Spinal cord (tissue), 9 donors: ENCODE measurements at regions not wholly inside any gene's neighbourhood (a gene's known extent, or its start where the extent isn't known, plus 50 kb on each side); places are given as distances from the start of the nearest gene placed in this dataset.
"Not testable (repeated sequence)": the region's sequence is repeated elsewhere in the genome, so short reads cannot be mapped to it uniquely, and the experiment has no call there.

Experiments
- DNase-seq, 6 donors: peaks; one replicate each; pipeline versions ENCODE4 v3.0.0 to v3.0.0-alpha.2; 2013 to 2015; ENCODE audit warnings: low spot score in 6 of 6, low read depth in 4 of 6
- H3K27ac ChIP-seq: one replicate; pipeline ENCODE4 v1.5.1; 2013; ENCODE audit warnings: low read depth, low read length, control low read depth
- H3K27me3 ChIP-seq: one replicate; pipeline ENCODE4 v1.6.1; 2013; ENCODE audit warnings: low read length; ENCODE audit not compliant: control insufficient read depth, insufficient read depth
- H3K36me3 ChIP-seq: one replicate; pipeline ENCODE4 v1.6.1; 2013; ENCODE audit warnings: low read length; ENCODE audit not compliant: control insufficient read depth, insufficient read depth
- H3K4me1 ChIP-seq: one replicate; pipeline ENCODE4 v1.6.1; 2013; ENCODE audit warnings: low read length; ENCODE audit not compliant: control insufficient read depth, insufficient read depth
- H3K4me3 ChIP-seq: one replicate; pipeline ENCODE4 v1.5.1; 2013; ENCODE audit warnings: low read depth, low read length, control low read depth
- H3K9me3 ChIP-seq: one replicate; pipeline ENCODE4 v1.6.1; 2013; ENCODE audit warnings: low read length; ENCODE audit not compliant: control insufficient read depth, insufficient read depth
- WGBS: methylation state at CpG from one replicate; pipeline ENCODE4 v1.1.5; 2013; ENCODE audit warnings: missing lambda C conversion rate; ENCODE audit not compliant: insufficient coverage; 5-methylcytosine and 5-hydroxymethylcytosine counted together
- donor health status: healthy.

DNA sequence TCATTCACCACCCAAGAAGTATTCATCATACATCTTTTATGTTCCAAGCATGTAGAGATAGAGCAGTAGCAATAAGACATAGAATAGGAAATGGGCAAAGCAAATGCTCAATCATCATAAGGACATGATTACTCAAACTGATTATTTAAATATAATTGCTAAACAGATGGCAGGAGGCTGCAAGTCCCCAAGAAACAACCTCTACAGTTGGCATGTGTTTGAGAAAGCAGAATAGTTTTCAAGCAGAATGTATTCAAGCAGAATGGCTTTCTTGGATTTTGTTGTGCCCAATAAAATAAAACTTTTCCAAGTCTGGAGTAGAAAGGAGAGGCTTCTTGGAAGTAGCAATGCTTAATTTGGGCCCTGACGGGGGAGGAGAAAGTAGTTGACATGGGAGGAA lies 86.5 kb upstream of the SYN3 start:
- no peak overlapping the region for H3K27ac ChIP-seq
- peak in 2 of 6 donors; percentile 25 to 51 for DNase-seq
- no CpG with 5 or more reads among the region's 1 CpG for WGBS
- no peaks in the 10 kb centered on the region for H3K4me1 ChIP-seq
- H3K9me3 ChIP-seq: no peaks in the 10 kb centered on the region
- H3K36me3 ChIP-seq: no peaks in the 10 kb centered on the region
- H3K4me3 ChIP-seq: no peak overlapping the region
- no peaks in the 10 kb centered on the region for H3K27me3 ChIP-seq

DNA sequence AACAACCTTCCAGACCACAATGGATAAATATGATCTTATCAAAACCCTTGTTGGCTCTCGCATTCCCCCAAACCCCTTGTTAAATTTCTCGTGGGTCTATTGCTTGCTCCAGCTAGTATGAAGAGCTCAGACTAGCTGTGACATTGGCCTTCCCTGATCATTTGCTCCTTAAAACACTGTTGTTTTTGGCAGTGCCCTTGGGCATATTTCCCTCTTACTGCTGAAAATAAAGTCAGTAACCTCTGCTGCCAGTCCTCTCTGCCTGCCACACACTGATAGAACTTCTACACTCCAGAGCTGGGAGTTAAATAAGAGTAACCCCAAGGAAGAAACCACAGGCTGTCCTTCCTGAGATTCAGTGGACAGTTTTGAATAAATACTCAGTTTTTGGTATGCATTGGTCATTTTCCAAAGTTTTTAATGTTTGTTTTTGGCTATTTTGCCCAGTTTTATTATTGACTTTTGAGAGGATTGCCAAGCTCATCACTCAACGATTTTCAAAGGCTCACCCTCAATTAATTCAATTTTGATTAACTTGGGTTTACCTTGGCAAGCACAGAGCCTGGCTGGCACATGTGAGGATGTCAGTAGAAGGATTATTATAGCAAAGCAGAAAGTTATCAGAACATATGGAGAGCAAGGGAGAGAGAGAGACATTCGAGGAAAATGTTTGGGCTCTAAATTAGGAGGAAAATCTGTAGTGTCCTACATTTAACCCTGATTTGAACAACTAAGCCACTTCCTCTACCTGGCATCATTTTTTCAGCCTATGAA lies 84.3 kb upstream of the SYN3 start:
- peak in 1 of 6 donors; percentile 58 for DNase-seq
- 61% methylated on average over 2 of the region's 4 CpGs for WGBS
- H3K4me3 ChIP-seq: no peak overlapping the region
- H3K27me3 ChIP-seq: no peaks in the 10 kb centered on the region
- H3K4me1 ChIP-seq: no peaks in the 10 kb centered on the region
- no peaks in the 10 kb centered on the region for H3K9me3 ChIP-seq
- H3K27ac ChIP-seq: no peak overlapping the region
- H3K36me3 ChIP-seq: no peaks in the 10 kb centered on the region

DNA sequence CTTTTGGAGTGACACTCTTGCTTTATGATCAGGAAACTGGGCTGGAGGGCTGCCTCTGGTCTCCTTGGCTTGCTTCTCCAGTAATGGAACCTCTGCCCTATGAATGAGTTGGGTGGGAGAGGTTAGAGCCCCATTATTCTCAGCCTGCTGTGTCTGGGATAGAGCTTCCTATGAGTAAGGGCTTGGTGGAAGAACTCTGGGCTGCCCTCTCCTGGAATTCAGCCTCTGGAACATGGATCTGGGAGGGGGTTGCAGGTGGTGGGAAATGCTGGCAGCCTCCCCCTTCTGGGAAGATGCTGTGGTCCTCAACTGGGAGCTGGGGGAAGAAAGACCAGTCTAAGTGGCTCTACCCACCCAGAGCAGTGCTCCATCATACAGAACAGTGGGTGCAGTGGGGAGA lies 81.8 kb upstream of the SYN3 start:
- Histone ChIP-seq H3K9me3 (peaks cover 2% of the 10 kb centered on the region), H3K27me3 (no peaks in the 10 kb centered on the region), H3K36me3 (no peaks in the 10 kb centered on the region), H3K4me1 (no peaks in the 10 kb centered on the region), H3K4me3 (no peak overlapping the region), H3K27ac (no peak overlapping the region)
- DNase-seq: no peak

DNA sequence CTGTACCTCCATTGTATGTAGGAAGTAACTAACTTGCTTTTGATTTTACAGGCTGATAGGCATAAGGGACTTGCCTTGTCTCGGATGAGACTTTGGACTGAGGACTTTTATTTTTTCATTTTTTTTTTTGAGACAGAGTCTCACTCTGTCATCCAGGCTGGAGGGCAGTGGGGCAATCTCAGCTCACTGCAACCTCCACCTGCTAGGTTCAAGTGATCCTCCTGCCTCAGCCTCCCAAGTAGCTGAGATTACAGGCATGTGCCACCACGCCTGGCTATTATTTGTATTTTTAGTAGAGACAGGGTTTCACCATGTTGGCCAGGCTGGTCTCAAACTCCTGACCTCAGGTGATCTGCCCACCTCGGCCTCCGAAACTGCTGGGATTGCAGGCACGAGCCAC lies 80.2 kb upstream of the SYN3 start:
- H3K4me3 ChIP-seq, H3K9me3 ChIP-seq, H3K36me3 ChIP-seq, H3K27me3 ChIP-seq, DNase-seq, H3K4me1 ChIP-seq, H3K27ac ChIP-seq: not testable (repeated sequence)
- WGBS: 75% methylated on average over 4 of the region's 5 CpGs

DNA sequence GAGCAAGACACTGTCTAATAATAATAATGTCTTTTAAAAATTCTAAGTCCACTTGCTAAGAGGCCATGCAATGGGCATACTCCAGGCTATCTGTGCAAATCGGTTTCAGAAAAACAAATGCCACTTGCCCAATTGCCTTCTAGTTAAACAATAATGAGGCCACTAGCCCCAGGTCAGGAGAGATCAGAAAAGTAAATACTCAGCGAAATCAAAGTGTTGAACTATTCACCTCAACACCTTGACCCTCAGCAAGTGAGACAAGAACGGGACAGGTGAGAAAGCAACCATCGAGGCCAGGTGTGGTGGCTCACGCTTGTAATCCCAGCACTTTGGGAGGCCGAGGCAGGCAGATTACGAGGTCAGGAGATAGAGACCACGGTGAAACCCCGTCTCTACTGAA lies 72.3 kb upstream of the SYN3 start:
- 98% methylated on average over 9 of the region's 9 CpGs for WGBS
- Histone ChIP-seq H3K36me3 (no peaks in the 10 kb centered on the region), H3K9me3 (no peaks in the 10 kb centered on the region), H3K4me3 (no peak overlapping the region), H3K27ac (no peak overlapping the region), H3K27me3 (no peaks in the 10 kb centered on the region), H3K4me1 (no peaks in the 10 kb centered on the region)
- DNase-seq: no peak

DNA sequence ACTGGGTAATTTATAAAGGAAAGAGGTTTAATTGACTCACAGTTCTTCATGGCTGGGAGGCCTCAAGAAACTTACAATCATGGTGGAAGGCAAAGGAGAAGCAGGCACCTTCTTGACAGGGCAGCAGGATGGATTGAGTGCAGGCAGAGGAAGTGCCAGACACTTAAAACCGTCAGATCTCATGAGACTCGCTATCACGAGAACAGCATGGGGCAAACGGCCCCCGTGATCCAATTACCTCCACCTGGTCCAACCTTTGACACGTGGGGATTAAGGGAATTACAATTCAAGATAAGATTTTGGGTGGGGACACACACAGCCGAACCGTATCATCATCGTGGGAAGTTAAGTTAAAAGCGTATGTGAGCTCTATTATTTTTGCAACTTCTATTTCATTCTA lies 71.4 kb upstream of the SYN3 start:
- 71% methylated on average over 3 of the region's 10 CpGs for WGBS

DNA sequence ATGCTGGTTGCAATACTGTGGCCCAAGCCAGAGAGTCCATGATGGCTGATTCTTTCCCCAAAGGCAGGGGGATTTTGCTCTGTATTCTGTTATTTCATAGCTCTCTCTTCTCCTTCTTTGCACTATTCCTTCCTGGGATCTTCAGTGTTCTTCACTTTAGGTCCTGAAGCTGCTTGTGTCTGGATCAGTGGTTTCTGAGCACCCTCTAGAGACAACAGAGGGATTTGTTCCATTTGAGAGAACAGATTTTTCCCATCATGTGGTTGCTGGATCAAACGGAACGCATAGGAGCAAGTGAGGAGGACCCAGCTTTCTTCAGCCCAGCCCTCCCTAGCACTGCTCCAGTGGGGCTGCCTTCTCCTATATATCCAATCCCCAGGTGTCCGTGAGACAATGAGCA lies 68.7 kb upstream of the SYN3 start:
- Histone ChIP-seq H3K4me3 (no peak overlapping the region), H3K36me3 (no peaks in the 10 kb centered on the region), H3K9me3 (no peaks in the 10 kb centered on the region), H3K27ac (no peak overlapping the region), H3K4me1 (no peaks in the 10 kb centered on the region), H3K27me3 (no peaks in the 10 kb centered on the region)
- peak in 4 of 6 donors; percentile 33 to 93 (median 62) for DNase-seq
- no CpG with 5 or more reads among the region's 3 CpGs for WGBS

More for the DNA sequence above, 71.4 kb upstream of the SYN3 start:
- Histone ChIP-seq H3K36me3 (no peaks in the 10 kb centered on the region), H3K27me3 (no peaks in the 10 kb centered on the region), H3K27ac (no peak overlapping the region), H3K4me3 (no peak overlapping the region), H3K4me1 (no peaks in the 10 kb centered on the region), H3K9me3 (no peaks in the 10 kb centered on the region)
- DNase-seq: no peak

DNA sequence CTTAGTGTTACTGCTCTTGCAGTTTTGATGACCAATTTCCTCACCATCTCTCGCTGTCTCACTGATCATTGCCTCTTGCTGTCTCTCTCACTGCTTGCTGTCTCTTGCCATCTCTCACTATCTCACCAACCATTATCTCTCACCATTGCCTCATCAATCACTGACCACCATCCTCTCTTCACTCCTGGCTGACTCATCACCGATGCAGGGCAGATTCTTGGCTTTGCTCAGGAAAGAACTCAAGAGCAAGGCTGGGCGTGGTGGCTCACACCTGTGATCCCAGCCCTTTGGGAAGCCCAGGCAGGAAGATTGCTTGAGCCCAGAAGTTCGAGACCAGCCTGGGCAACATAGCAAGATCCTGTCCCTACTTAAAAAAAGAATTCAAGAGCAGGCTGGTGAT lies 66.3 kb upstream of the SYN3 start:
- Histone ChIP-seq H3K4me3 (no peak overlapping the region), H3K36me3 (no peaks in the 10 kb centered on the region), H3K9me3 (no peaks in the 10 kb centered on the region), H3K4me1 (no peaks in the 10 kb centered on the region), H3K27me3 (no peaks in the 10 kb centered on the region), H3K27ac (no peak overlapping the region)
- WGBS: 88% methylated on average over 4 of the region's 4 CpGs
- no peak for DNase-seq

DNA sequence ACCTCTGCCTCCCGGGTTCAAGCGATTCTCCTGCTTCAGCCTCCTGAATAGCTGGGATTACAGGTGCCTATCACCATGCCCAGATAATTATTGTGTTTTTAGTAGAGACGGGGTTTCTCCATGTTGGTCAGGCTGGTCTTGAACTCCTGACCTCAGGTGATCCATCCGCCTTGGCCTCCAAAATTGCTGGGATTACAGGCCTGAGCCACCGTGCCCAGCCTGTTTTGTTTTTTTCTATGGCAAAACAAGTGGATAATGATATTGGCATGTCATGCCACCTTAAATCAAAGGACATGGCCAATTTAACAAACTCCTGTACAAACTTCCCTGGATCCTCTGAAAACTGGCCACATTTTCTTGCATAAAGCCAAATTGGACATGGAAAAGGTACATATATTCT lies 64.3 kb upstream of the SYN3 start:
- not testable (repeated sequence) for H3K36me3 ChIP-seq, H3K4me1 ChIP-seq, DNase-seq, H3K27ac ChIP-seq, H3K9me3 ChIP-seq, H3K27me3 ChIP-seq, H3K4me3 ChIP-seq
- WGBS: 94% methylated on average over 2 of the region's 5 CpGs

DNA sequence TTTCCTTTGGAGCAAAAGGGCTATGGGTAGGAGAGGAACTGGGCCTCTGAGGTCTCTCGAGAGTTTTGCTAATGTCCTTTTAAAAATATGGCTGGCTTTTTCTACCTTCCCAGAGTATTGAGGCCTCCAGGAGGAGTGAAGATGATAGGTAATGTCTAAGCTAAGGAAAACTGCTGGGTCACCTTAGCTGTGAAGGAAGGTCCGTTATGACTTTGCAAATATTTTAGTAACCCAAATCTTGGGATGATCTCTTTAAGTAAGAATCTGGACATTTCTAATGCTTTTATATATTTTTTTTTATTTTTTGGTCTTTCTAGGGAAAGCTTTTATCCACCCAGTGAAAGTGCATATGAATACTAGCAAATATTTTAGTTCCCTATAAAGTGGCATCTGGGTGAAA lies 60.9 kb upstream of the SYN3 start:
- Histone ChIP-seq H3K4me3 (no peak overlapping the region), H3K27me3 (no peaks in the 10 kb centered on the region), H3K36me3 (no peaks in the 10 kb centered on the region), H3K4me1 (no peaks in the 10 kb centered on the region), H3K27ac (no peak overlapping the region), H3K9me3 (no peaks in the 10 kb centered on the region)
- WGBS: 100% methylated on average over 1 of the region's 2 CpGs
- DNase-seq: no peak
